ENCODE measurements at regions not wholly inside any gene's neighbourhood (a gene's known extent, or its start where the extent isn't known, plus 50 kb on each side); places are given as distances from the start of the nearest gene placed in this dataset.
"Not testable (repeated sequence)": the region's sequence is repeated elsewhere in the genome, so short reads cannot be mapped to it uniquely, and the experiment has no call there.

- no peak overlapping the region for H3K9ac ChIP-seq (ENCODE audit: low read depth, low read length)
- no peaks in the 10 kb centered on the region for H3K4me1 ChIP-seq (ENCODE audit: control insufficient read depth, insufficient read depth, low read length)
- H3K36me3 ChIP-seq (ENCODE audit: control insufficient read depth, insufficient read depth, low read length), result no peaks in the 10 kb centered on the region
- no peak overlapping the region for H3K4me3 ChIP-seq (ENCODE audit: low read depth, low read length)
- no peaks in the 10 kb centered on the region for H3K27me3 ChIP-seq (ENCODE audit: control insufficient read depth, insufficient read depth, low read length)
- H3K9me3 ChIP-seq (ENCODE audit: control insufficient read depth, insufficient read depth, low read length), result no peaks in the 10 kb centered on the region
These were observed 135.7 kb downstream of the IGF1 start for GRCh38 chr12:102344691-102345090.

- H3K4me3 ChIP-seq (ENCODE audit: low read depth, low read length), result no peak overlapping the region
- no peaks in the 10 kb centered on the region for H3K9me3 ChIP-seq (ENCODE audit: control insufficient read depth, insufficient read depth, low read length)
- no peak overlapping the region for H3K9ac ChIP-seq (ENCODE audit: low read depth, low read length)
- no peaks in the 10 kb centered on the region for H3K36me3 ChIP-seq (ENCODE audit: control insufficient read depth, insufficient read depth, low read length)
- H3K4me1 ChIP-seq (ENCODE audit: control insufficient read depth, insufficient read depth, low read length), result no peaks in the 10 kb centered on the region
- no peaks in the 10 kb centered on the region for H3K27me3 ChIP-seq (ENCODE audit: control insufficient read depth, insufficient read depth, low read length)
These were observed 136.8 kb downstream of the IGF1 start for GRCh38 chr12:102343361-102344121.

DNA sequence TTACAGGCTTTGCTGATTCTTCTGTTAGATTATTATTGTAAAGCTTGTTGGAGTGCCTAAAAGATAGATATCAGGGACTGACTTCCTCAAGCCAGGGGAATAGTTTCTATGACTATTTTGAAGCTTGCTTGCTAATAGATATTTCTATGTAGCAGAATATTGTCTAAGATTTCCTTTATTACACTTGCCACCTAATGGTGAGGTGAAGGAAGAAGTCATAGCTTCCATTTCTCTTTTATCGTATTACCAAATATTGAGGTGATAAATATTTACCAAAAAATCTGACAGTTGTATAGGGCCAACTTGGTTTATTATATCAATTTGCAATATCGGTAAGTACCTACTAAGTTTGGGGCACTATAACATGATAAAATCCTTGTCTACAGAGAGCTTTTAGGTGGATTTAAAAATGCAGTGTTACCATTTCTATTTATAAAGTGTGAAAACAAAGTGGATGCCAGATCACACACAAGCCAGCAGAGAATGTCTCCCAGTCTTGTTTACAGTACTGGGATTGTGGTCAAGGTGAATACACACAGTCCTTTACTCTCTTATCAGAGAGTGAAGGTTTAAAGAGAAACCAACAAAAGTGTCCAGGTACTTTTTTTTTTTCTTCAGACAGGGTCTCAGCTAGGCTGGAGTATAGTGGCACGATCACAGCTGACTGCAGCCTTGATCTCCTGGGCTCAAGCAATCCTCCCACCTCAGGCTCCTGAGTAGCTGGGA lies 137.9 kb downstream of the IGF1 start:
- H3K36me3 ChIP-seq (ENCODE audit: control insufficient read depth, insufficient read depth, low read length), result no peaks in the 10 kb centered on the region
- no peaks in the 10 kb centered on the region for H3K9me3 ChIP-seq (ENCODE audit: control insufficient read depth, insufficient read depth, low read length)
- H3K4me3 ChIP-seq (ENCODE audit: low read depth, low read length), result no peak overlapping the region
- no peaks in the 10 kb centered on the region for H3K4me1 ChIP-seq (ENCODE audit: control insufficient read depth, insufficient read depth, low read length)
- no peak overlapping the region for H3K9ac ChIP-seq (ENCODE audit: low read depth, low read length)
- no peaks in the 10 kb centered on the region for H3K27me3 ChIP-seq (ENCODE audit: control insufficient read depth, insufficient read depth, low read length)

DNA sequence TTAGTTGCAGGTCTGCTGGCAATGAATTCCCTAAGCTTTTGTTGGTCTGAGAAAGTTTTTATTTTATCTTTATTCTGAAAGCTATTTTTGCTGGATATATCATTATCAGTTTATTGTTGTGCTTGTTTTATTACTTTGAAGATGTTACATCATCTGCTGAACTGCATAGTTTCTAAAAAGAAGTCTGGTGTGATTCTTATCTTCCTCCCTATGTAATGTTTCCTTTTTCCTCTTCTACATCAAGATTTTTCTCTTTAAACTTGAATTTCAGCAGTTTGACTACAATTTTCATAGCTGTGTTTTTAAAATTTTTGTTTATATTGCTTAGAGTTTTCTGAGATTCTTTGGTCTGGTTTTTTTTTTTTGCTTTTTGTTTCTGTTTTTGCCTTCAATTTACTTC lies 137.1 kb upstream of the PMCH start:
- no peaks in the 10 kb centered on the region for H3K9me3 ChIP-seq (ENCODE audit: control insufficient read depth, insufficient read depth, low read length)
- no peaks in the 10 kb centered on the region for H3K27me3 ChIP-seq (ENCODE audit: control insufficient read depth, insufficient read depth, low read length)
- no peak overlapping the region for H3K4me3 ChIP-seq (ENCODE audit: low read depth, low read length)
- no peak overlapping the region for H3K9ac ChIP-seq (ENCODE audit: low read depth, low read length)
- H3K36me3 ChIP-seq (ENCODE audit: control insufficient read depth, insufficient read depth, low read length), result no peaks in the 10 kb centered on the region
- H3K4me1 ChIP-seq (ENCODE audit: control insufficient read depth, insufficient read depth, low read length), result no peaks in the 10 kb centered on the region

DNA sequence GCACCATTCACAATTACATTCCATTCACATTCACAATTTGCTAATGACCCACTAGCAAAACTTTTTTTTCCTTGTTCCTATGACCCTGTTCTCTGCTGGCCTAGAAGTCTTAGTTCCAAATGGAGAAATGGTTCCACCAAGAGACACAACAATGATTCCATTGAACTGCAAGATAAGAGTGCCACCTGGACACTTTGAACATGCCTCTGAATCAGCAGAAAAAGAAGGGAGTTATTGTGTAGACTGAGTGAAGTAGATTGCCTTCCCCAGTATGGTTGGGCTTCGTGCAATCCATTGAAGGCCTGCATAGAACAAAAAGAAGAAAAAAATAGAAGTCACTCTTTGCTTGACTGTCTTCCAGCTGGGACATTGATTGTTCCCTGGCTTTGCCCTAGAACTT lies 133.8 kb upstream of the PMCH start:
- Histone ChIP-seq H3K9ac (ENCODE audit: low read depth, low read length) (no peak overlapping the region), H3K27me3 (ENCODE audit: control insufficient read depth, insufficient read depth, low read length) (no peaks in the 10 kb centered on the region), H3K9me3 (ENCODE audit: control insufficient read depth, insufficient read depth, low read length) (no peaks in the 10 kb centered on the region), H3K4me1 (ENCODE audit: control insufficient read depth, insufficient read depth, low read length) (no peaks in the 10 kb centered on the region), H3K36me3 (ENCODE audit: control insufficient read depth, insufficient read depth, low read length) (no peaks in the 10 kb centered on the region), H3K4me3 (ENCODE audit: low read depth, low read length) (no peak overlapping the region)

DNA sequence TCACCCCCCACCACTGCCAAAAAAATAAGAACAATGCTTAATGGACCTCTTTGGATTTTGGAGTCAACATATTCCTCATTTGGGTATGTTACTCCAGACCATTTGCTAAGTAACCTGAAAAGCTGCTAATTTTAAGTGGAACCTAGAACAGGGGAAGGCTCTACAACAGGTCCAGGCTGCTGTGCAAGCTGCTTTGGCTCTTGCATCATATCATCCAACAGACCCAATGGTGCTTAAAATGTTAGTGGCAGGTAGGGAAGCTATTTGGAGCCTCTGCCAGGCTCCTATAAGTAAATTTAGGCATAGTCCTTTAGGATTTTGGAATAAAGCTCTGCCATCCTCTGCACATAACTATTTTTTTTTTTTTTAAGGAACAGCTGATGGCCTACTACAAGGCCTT lies 132.2 kb upstream of the PMCH start:
- no peaks in the 10 kb centered on the region for H3K4me1 ChIP-seq (ENCODE audit: control insufficient read depth, insufficient read depth, low read length)
- no peak overlapping the region for H3K4me3 ChIP-seq (ENCODE audit: low read depth, low read length)
- H3K27me3 ChIP-seq (ENCODE audit: control insufficient read depth, insufficient read depth, low read length), result no peaks in the 10 kb centered on the region
- H3K9ac ChIP-seq (ENCODE audit: low read depth, low read length), result no peak overlapping the region
- H3K9me3 ChIP-seq (ENCODE audit: control insufficient read depth, insufficient read depth, low read length), result no peaks in the 10 kb centered on the region
- no peaks in the 10 kb centered on the region for H3K36me3 ChIP-seq (ENCODE audit: control insufficient read depth, insufficient read depth, low read length)

DNA sequence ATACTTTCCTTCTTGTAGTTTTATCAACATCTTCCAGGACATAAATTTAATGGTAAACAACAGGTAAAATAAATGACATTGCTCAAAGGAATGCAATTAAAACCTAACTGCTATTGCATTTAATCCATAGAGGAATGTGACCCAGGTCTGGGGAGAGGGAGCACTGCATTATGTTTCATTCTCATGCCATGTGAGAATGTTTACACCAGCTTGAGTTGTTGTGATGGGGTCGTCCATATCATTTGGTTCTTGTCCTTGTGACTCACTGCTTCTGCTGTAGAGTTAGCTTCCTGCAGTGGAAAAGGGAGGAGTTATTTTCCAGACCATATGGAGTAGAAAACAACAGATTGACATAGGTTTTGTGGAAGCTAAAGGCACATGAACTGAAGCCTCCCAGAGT lies 129.3 kb upstream of the PMCH start:
- Histone ChIP-seq H3K9ac (ENCODE audit: low read depth, low read length) (no peak overlapping the region), H3K27me3 (ENCODE audit: control insufficient read depth, insufficient read depth, low read length) (no peaks in the 10 kb centered on the region), H3K9me3 (ENCODE audit: control insufficient read depth, insufficient read depth, low read length) (no peaks in the 10 kb centered on the region), H3K36me3 (ENCODE audit: control insufficient read depth, insufficient read depth, low read length) (no peaks in the 10 kb centered on the region), H3K4me3 (ENCODE audit: low read depth, low read length) (no peak overlapping the region), H3K4me1 (ENCODE audit: control insufficient read depth, insufficient read depth, low read length) (no peaks in the 10 kb centered on the region)

GRCh38 chr12:102325108-102325507 lies 127.5 kb upstream of the PMCH start:
- not testable (repeated sequence) for H3K4me3 ChIP-seq (ENCODE audit: low read depth, low read length); H3K27me3 ChIP-seq (ENCODE audit: control insufficient read depth, insufficient read depth, low read length); H3K4me1 ChIP-seq (ENCODE audit: control insufficient read depth, insufficient read depth, low read length); H3K9ac ChIP-seq (ENCODE audit: low read depth, low read length); H3K9me3 ChIP-seq (ENCODE audit: control insufficient read depth, insufficient read depth, low read length); H3K36me3 ChIP-seq (ENCODE audit: control insufficient read depth, insufficient read depth, low read length)

GRCh38 chr12:102323799-102324198 lies 126.2 kb upstream of the PMCH start:
- Histone ChIP-seq H3K27me3 (ENCODE audit: control insufficient read depth, insufficient read depth, low read length) (no peaks in the 10 kb centered on the region), H3K9me3 (ENCODE audit: control insufficient read depth, insufficient read depth, low read length) (no peaks in the 10 kb centered on the region), H3K9ac (ENCODE audit: low read depth, low read length) (no peak overlapping the region), H3K4me3 (ENCODE audit: low read depth, low read length) (no peak overlapping the region), H3K4me1 (ENCODE audit: control insufficient read depth, insufficient read depth, low read length) (no peaks in the 10 kb centered on the region), H3K36me3 (ENCODE audit: control insufficient read depth, insufficient read depth, low read length) (no peaks in the 10 kb centered on the region)

DNA sequence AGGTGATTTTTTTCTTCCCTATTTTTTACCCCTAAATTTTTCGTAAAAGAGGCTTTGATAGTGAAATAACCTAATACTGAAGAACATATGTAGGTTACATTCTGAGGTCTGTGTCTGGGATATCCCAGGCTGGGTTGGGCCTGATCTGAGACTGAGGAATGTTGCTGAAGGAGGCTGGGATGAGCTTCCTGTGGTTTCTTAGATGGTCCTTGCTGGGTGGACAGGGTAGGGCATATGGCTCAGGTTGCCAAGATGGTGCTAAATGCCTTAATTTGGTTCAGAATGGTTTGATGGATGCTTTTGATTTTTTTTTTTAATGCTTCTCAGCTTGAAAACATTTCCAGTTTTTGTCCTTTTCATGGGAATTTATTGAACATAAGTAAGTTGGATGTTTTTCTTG lies 124.6 kb upstream of the PMCH start:
- Histone ChIP-seq H3K9ac (ENCODE audit: low read depth, low read length) (no peak overlapping the region), H3K27me3 (ENCODE audit: control insufficient read depth, insufficient read depth, low read length) (no peaks in the 10 kb centered on the region), H3K9me3 (ENCODE audit: control insufficient read depth, insufficient read depth, low read length) (no peaks in the 10 kb centered on the region), H3K36me3 (ENCODE audit: control insufficient read depth, insufficient read depth, low read length) (no peaks in the 10 kb centered on the region), H3K4me3 (ENCODE audit: low read depth, low read length) (no peak overlapping the region), H3K4me1 (ENCODE audit: control insufficient read depth, insufficient read depth, low read length) (no peaks in the 10 kb centered on the region)

- Histone ChIP-seq H3K27me3 (ENCODE audit: control insufficient read depth, insufficient read depth, low read length) (no peaks in the 10 kb centered on the region), H3K9me3 (ENCODE audit: control insufficient read depth, insufficient read depth, low read length) (no peaks in the 10 kb centered on the region), H3K4me1 (ENCODE audit: control insufficient read depth, insufficient read depth, low read length) (no peaks in the 10 kb centered on the region), H3K36me3 (ENCODE audit: control insufficient read depth, insufficient read depth, low read length) (no peaks in the 10 kb centered on the region), H3K9ac (ENCODE audit: low read depth, low read length) (no peak overlapping the region), H3K4me3 (ENCODE audit: low read depth, low read length) (no peak overlapping the region)
These were observed 123.9 kb upstream of the PMCH start for GRCh38 chr12:102321305-102322082.

DNA sequence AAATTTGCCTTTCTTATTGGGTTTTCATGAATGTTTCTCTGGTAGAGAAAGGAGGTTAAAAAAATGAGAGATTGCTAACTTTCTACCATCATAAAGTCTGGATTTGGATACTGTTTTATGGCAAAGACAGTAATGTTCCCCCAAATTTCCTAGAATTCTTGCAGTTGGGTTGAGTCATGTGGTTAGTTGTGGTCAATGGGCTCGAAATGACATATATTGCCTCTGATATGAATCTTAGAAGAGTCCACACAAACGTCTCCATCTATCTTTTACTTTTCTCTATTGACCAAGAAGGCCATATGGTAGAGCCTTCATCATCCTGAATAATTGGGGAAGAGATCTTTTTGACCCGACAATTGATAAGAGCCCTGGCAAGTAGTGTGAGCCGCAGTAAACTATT lies 119.5 kb upstream of the PMCH start:
- Histone ChIP-seq H3K36me3 (ENCODE audit: control insufficient read depth, insufficient read depth, low read length) (no peaks in the 10 kb centered on the region), H3K9ac (ENCODE audit: low read depth, low read length) (no peak overlapping the region), H3K4me1 (ENCODE audit: control insufficient read depth, insufficient read depth, low read length) (no peaks in the 10 kb centered on the region), H3K27me3 (ENCODE audit: control insufficient read depth, insufficient read depth, low read length) (no peaks in the 10 kb centered on the region), H3K4me3 (ENCODE audit: low read depth, low read length) (no peak overlapping the region), H3K9me3 (ENCODE audit: control insufficient read depth, insufficient read depth, low read length) (no peaks in the 10 kb centered on the region)
